ENCODE measurements at regions not wholly inside any gene's neighbourhood (a gene's known extent, or its start where the extent isn't known, plus 50 kb on each side); places are given as distances from the start of the nearest gene placed in this dataset.

- no peak for TF ChIP-seq CTCF (IDR thresholded peaks at IDR 0.05)
Observed at GRCh38 chr16:51666074-51666473, 515.0 kb upstream of the SALL1 start.

- no peak for TF ChIP-seq CTCF (IDR thresholded peaks at IDR 0.05)
Observed at GRCh38 chr16:51665436-51665998, 514.4 kb upstream of the SALL1 start.

- no peak for TF ChIP-seq CTCF (IDR thresholded peaks at IDR 0.05)
Observed at GRCh38 chr16:51658531-51658930, 507.5 kb upstream of the SALL1 start.

- TF ChIP-seq CTCF (IDR thresholded peaks at IDR 0.05) = no peak
Observed at GRCh38 chr16:51657848-51658247, 506.8 kb upstream of the SALL1 start.

- no peak for TF ChIP-seq CTCF (IDR thresholded peaks at IDR 0.05)
Observed at GRCh38 chr16:51655249-51655648, 504.2 kb upstream of the SALL1 start.

GRCh38 chr16:51651061-51651466 lies 500.0 kb upstream of the SALL1 start:
- TF ChIP-seq CTCF (IDR thresholded peaks at IDR 0.05) = no peak

GRCh38 chr16:51649631-51650030 lies 498.6 kb upstream of the SALL1 start:
- no peak for TF ChIP-seq CTCF (IDR thresholded peaks at IDR 0.05)

- no peak for TF ChIP-seq CTCF (IDR thresholded peaks at IDR 0.05)
Observed at GRCh38 chr16:51648526-51648925, 497.5 kb upstream of the SALL1 start.

Data from LNCAP (cell line).